ENCODE measurements at regions not wholly inside any gene's neighbourhood (a gene's known extent, or its start where the extent isn't known, plus 50 kb on each side); places are given as distances from the start of the nearest gene placed in this dataset.

- TF ChIP-seq CTCF (IDR thresholded peaks at IDR 0.05) (no peak), EP300 (IDR thresholded peaks at IDR 0.05) (no peak), POLR2A (IDR thresholded peaks at IDR 0.05) (no peak), POLR2AphosphoS5 (IDR thresholded peaks at IDR 0.05) (no peak)
These were observed 938.6 kb upstream of the AMELY start for GRCh38 chrY:7850191-7850590.

Measured in upper lobe of left lung (tissue), 4 donors.